ENCODE measurements at regions not wholly inside any gene's neighbourhood (a gene's known extent, or its start where the extent isn't known, plus 50 kb on each side); places are given as distances from the start of the nearest gene placed in this dataset.

DNA sequence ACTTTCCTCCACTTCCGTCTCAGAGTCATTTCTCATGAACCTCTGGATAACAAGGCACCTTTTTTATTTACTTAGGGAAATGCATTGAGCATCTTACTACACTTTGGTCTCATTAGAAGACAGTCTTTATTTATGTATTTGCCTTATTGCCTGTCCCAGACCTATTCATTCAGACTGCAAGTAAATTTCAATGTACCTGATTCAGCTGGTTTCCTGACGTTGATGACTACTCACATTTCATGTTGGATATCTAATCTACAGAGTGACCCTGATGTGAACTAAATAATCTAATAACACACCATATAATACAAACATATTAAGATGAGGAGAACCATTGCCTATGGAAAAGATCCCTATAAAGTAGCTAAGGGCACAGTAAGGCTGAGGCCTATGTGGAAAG is 267.7 kb downstream of the SLC6A15 start:
- Histone ChIP-seq H3K4me3 (no peak overlapping the region), H3K9me3 (no peaks in the 10 kb centered on the region), H3K27ac (no peak overlapping the region), H3K4me1 (no peaks in the 10 kb centered on the region), H3K27me3 (no peaks in the 10 kb centered on the region), H3K36me3 (no peaks in the 10 kb centered on the region)
- no peak for TF ChIP-seq POLR2A (IDR thresholded peaks at IDR 0.05)
- DNase-seq (no peak), ATAC-seq (no peak)
- intact Hi-C loops (cut with DNase I) = no loop called here
- 32% methylated on average over 2 of the region's 2 CpGs for WGBS (ENCODE audit: insufficient coverage, low coverage, low lambda C conversion rate, missing lambda C conversion rate)

- Histone ChIP-seq H3K27ac (no peak overlapping the region), H3K4me3 (no peak overlapping the region), H3K36me3 (no peaks in the 10 kb centered on the region), H3K4me1 (no peaks in the 10 kb centered on the region), H3K27me3 (no peaks in the 10 kb centered on the region), H3K9me3 (no peaks in the 10 kb centered on the region)
- no peak for ATAC-seq
- WGBS (ENCODE audit: insufficient coverage, low coverage, low lambda C conversion rate, missing lambda C conversion rate) = 64% methylated on average over 1 of the region's 1 CpG
- no peak for TF ChIP-seq POLR2A (IDR thresholded peaks at IDR 0.05)
- no peak for TF ChIP-seq CTCF (IDR thresholded peaks at IDR 0.05)
- intact Hi-C loops (cut with DNase I) = no loop called here
- no peak for DNase-seq
Observed at GRCh38 chr12:84643993-84644392, 268.6 kb downstream of the SLC6A15 start.

GRCh38 chr12:84641940-84642545 is 270.6 kb downstream of the SLC6A15 start:
- ATAC-seq = no peak
- H3K9me3 ChIP-seq = no peaks in the 10 kb centered on the region

GRCh38 chr12:84638811-84639368 is 273.7 kb downstream of the SLC6A15 start:
- no peak overlapping the region for H3K27ac ChIP-seq
- intact Hi-C loops (cut with DNase I) = no loop called here
- no peaks in the 10 kb centered on the region for H3K36me3 ChIP-seq
- no peaks in the 10 kb centered on the region for H3K9me3 ChIP-seq
- ATAC-seq = no peak
- no peak overlapping the region for H3K4me3 ChIP-seq
- no peaks in the 10 kb centered on the region for H3K4me1 ChIP-seq
- TF ChIP-seq POLR2A (IDR thresholded peaks at IDR 0.05) = no peak
- TF ChIP-seq CTCF (IDR thresholded peaks at IDR 0.05) = no peak
- no peaks in the 10 kb centered on the region for H3K27me3 ChIP-seq
- DNase-seq = no peak
- WGBS (ENCODE audit: insufficient coverage, low coverage, low lambda C conversion rate, missing lambda C conversion rate) = 32% methylated on average over 2 of the region's 2 CpGs

More at GRCh38 chr12:84641940-84642545, 270.6 kb downstream of the SLC6A15 start:
- no peak for DNase-seq
- no peak for TF ChIP-seq CTCF (IDR thresholded peaks at IDR 0.05)
- no peak for TF ChIP-seq POLR2A (IDR thresholded peaks at IDR 0.05)
- Histone ChIP-seq H3K4me1 (no peaks in the 10 kb centered on the region), H3K36me3 (no peaks in the 10 kb centered on the region), H3K27ac (no peak overlapping the region), H3K4me3 (no peak overlapping the region), H3K27me3 (no peaks in the 10 kb centered on the region)
- intact Hi-C loops (cut with DNase I) = no loop called here
- WGBS (ENCODE audit: insufficient coverage, low coverage, low lambda C conversion rate, missing lambda C conversion rate) = 21% methylated on average over 2 of the region's 2 CpGs

GRCh38 chr12:84637926-84638325 is 274.7 kb downstream of the SLC6A15 start:
- Histone ChIP-seq H3K27ac (no peak overlapping the region), H3K4me1 (no peaks in the 10 kb centered on the region), H3K9me3 (no peaks in the 10 kb centered on the region), H3K36me3 (no peaks in the 10 kb centered on the region), H3K4me3 (no peak overlapping the region), H3K27me3 (no peaks in the 10 kb centered on the region)
- no peak for DNase-seq
- ATAC-seq = no peak
- TF ChIP-seq CTCF (IDR thresholded peaks at IDR 0.05) = no peak
- TF ChIP-seq POLR2A (IDR thresholded peaks at IDR 0.05) = no peak
- intact Hi-C loops (cut with DNase I) = no loop called here

Data from right lobe of liver (tissue), 6 donors.